Thyroid gland (tissue), 4 donors: ENCODE measurements at regions not wholly inside any gene's neighbourhood (a gene's known extent, or its start where the extent isn't known, plus 50 kb on each side); places are given as distances from the start of the nearest gene placed in this dataset.

Source experiments
- POLR2A ChIP-seq, 2 donors: fragments of 450-650 bp; IDR thresholded peaks; one replicate each; pipeline ENCODE4 v1.6.1; 2017; ENCODE audit warnings: antibody characterized with exemption in 2 of 2, mild to moderate bottlenecking in 2 of 2, moderate library complexity in 1 of 2
- TF ChIP-seq, protein P1 (sequence below), 6 experiments: fragments of 200-600 bp in 3 of 6; fragments of 450-650 bp in 3 of 6; sonication (generic) in 3 of 6; IDR thresholded peaks; one replicate each; pipeline ENCODE4 v1.5.1; 2016 to 2019; ENCODE audit warnings: antibody characterized with exemption in 6 of 6, mild to moderate bottlenecking in 2 of 6, inconsistent platforms in 1 of 6, moderate library complexity in 1 of 6

DNA sequence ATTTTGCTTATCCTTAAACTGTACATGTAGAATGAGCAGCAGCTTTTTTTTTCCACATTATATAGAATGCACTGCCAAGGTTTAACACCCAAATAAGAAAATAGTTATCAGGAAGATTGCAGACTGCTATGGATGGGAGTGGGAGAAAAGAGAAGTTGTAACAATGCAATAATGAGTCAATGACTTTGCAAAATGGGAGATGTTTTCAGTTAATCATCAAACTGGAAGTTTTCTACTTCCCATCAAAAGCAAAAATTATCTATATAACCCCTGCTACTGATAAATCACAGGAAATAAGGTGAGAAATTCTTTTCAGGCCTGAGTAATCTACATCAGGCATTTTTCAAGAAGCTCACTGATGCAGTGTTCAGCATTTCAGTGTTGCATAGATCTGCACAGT is 309.1 kb downstream of the GXYLT1 start:
- TF ChIP-seq, protein P1, sequence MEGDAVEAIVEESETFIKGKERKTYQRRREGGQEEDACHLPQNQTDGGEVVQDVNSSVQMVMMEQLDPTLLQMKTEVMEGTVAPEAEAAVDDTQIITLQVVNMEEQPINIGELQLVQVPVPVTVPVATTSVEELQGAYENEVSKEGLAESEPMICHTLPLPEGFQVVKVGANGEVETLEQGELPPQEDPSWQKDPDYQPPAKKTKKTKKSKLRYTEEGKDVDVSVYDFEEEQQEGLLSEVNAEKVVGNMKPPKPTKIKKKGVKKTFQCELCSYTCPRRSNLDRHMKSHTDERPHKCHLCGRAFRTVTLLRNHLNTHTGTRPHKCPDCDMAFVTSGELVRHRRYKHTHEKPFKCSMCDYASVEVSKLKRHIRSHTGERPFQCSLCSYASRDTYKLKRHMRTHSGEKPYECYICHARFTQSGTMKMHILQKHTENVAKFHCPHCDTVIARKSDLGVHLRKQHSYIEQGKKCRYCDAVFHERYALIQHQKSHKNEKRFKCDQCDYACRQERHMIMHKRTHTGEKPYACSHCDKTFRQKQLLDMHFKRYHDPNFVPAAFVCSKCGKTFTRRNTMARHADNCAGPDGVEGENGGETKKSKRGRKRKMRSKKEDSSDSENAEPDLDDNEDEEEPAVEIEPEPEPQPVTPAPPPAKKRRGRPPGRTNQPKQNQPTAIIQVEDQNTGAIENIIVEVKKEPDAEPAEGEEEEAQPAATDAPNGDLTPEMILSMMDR (IDR thresholded peaks at IDR 0.05), result no peak
- TF ChIP-seq POLR2A (IDR thresholded peaks at IDR 0.05), result no peak
